ENCODE measurements at regions not wholly inside any gene's neighbourhood (a gene's known extent, or its start where the extent isn't known, plus 50 kb on each side); places are given as distances from the start of the nearest gene placed in this dataset.

DNA sequence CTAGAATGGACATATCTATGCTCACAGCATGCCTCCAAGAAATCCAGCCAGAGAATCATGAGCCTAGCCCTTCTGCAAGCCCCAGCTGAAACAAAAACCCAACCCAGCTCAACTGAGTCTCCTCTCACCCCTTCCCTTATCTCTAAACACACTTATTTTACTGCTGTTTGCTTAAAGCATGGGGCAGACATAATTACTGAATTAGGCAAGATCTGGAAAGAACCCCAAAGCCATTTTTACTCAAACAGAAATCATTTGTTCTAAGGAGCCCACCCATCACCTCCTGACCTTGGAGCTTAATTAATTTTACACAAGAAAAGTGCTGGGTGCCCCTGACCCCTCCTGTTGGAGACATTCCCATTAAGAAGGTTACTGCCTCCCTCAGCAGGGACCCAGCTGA lies 291.6 kb downstream of the MAFB start:
- H3K27ac ChIP-seq: no peak overlapping the region
- no peak for ATAC-seq
- H3K27me3 ChIP-seq: no peaks in the 10 kb centered on the region
- no peak for DNase-seq
- TF ChIP-seq, protein P1, sequence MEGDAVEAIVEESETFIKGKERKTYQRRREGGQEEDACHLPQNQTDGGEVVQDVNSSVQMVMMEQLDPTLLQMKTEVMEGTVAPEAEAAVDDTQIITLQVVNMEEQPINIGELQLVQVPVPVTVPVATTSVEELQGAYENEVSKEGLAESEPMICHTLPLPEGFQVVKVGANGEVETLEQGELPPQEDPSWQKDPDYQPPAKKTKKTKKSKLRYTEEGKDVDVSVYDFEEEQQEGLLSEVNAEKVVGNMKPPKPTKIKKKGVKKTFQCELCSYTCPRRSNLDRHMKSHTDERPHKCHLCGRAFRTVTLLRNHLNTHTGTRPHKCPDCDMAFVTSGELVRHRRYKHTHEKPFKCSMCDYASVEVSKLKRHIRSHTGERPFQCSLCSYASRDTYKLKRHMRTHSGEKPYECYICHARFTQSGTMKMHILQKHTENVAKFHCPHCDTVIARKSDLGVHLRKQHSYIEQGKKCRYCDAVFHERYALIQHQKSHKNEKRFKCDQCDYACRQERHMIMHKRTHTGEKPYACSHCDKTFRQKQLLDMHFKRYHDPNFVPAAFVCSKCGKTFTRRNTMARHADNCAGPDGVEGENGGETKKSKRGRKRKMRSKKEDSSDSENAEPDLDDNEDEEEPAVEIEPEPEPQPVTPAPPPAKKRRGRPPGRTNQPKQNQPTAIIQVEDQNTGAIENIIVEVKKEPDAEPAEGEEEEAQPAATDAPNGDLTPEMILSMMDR (IDR thresholded peaks at IDR 0.05): no peak
- TF ChIP-seq POLR2A (IDR thresholded peaks at IDR 0.05): no peak
- intact Hi-C loops (cut with DNase I): no loop called here
- no peak overlapping the region for H3K4me3 ChIP-seq
- no peaks in the 10 kb centered on the region for H3K36me3 ChIP-seq (replicated peaks in 1 of 2; ENCODE audit: insufficient read depth in 1 of 2, low read depth in 2 of 2)
- no peaks in the 10 kb centered on the region for H3K4me1 ChIP-seq
- H3K9me3 ChIP-seq: no peaks in the 10 kb centered on the region

DNA sequence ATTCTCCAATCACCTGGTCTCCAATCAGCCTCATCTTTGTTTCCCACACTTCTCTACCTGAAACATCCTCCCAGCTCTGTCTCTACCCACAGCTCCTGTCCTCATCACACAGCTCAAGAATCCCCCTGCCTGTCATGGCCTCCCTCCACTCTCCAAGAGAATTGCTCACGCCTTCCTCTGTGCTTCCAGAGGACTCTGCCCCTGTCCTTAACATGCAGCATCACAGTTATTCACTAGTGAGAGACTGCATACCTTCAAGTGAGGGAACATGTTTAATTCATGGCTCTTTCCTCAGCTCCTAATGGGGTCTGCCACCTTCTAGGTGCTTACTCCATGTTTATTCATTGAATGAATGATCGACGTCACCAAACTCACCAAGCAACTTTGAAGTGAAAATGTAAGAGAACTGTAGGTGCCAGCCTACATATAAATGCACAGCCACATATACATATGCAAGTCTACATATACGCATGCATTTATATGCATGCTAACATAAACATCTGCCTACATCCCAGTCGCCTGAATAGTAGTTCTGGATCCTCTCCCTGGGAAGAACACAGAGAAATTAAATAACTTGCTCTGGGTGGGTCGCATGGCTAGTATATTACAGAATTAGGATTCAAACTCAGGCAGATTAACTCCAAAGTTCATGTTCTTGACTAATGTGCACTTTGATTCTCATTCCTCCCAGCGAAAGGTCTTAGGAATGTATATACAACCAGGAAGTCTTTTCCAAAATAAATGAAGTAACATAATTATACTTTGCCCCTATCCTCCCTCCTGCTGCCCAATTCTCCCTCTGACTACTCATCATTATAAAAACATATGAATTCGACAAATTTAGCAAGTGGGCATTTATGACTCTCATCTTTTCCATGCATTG lies 295.6 kb downstream of the MAFB start:
- Histone ChIP-seq H3K27me3 (no peaks in the 10 kb centered on the region), H3K27ac (no peak overlapping the region), H3K4me1 (no peaks in the 10 kb centered on the region), H3K36me3 (replicated peaks in 1 of 2; ENCODE audit: insufficient read depth in 1 of 2, low read depth in 2 of 2) (no peaks in the 10 kb centered on the region), H3K9me3 (no peaks in the 10 kb centered on the region), H3K4me3 (no peak overlapping the region)
- no peak for ATAC-seq
- TF ChIP-seq, protein P1 (IDR thresholded peaks at IDR 0.05): no peak
- no peak for TF ChIP-seq POLR2A (IDR thresholded peaks at IDR 0.05)
- DNase-seq: no peak
- intact Hi-C loops (cut with DNase I): no loop called here
- WGBS, 2 donors: 65% methylated on average over 8 of the region's 8 CpGs

DNA sequence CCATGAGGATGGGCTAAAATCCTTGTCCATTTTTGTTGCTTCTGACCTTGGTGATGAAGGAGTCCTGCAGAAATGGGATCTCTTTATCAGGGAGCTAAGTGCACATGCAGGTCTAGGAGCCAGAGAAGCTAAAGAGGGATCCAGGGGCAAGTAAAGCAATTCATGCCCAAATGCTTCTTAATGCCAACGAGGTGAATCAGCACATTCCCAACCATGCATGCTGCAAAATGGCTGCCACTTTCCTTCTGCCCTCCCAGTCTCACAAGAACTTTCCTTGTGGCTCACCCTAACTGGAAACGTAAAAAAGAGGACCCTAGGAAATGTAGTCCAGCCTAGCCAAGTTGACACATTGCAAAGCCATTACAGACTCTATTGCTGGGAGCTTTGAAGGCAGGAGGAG lies 298.4 kb downstream of the MAFB start:
- H3K4me3 ChIP-seq: no peak overlapping the region
- TF ChIP-seq POLR2A (IDR thresholded peaks at IDR 0.05): no peak
- TF ChIP-seq, protein P1 (IDR thresholded peaks at IDR 0.05): no peak
- no peaks in the 10 kb centered on the region for H3K4me1 ChIP-seq
- 51 to 68% methylated on average over 2 of the region's 2 CpGs for WGBS, 2 donors
- no peak overlapping the region for H3K27ac ChIP-seq
- H3K36me3 ChIP-seq (replicated peaks in 1 of 2; ENCODE audit: insufficient read depth in 1 of 2, low read depth in 2 of 2): no peaks in the 10 kb centered on the region
- ATAC-seq (no peak), DNase-seq (no peak)
- intact Hi-C loops (cut with DNase I): no loop called here
- H3K9me3 ChIP-seq: no peaks in the 10 kb centered on the region
- no peaks in the 10 kb centered on the region for H3K27me3 ChIP-seq

DNA sequence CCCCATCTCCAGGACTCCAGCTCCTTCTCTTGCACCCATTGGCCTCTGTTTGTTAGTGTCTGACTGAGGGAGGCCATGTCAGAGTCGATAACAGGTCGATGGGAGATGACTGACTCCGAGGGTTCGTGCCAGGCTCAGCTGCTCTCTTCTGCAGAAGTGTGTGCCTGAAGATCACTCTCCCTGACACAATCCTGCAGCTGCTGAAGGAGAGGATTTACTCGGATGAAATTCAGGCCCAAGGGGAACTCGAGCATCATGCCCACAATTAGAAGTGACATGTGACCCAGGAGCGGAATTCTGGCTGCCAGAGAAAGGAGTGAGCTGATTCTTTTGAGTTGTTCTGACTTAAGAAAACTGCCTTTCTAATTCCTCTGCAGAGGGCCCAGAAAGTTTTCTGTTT lies 318.2 kb downstream of the MAFB start:
- no peak overlapping the region for H3K27ac ChIP-seq
- H3K9me3 ChIP-seq: no peaks in the 10 kb centered on the region
- H3K27me3 ChIP-seq: no peaks in the 10 kb centered on the region
- WGBS, 2 donors: 46% methylated on average over 7 of the region's 7 CpGs
- TF ChIP-seq, protein P1 (IDR thresholded peaks at IDR 0.05): no peak
- H3K36me3 ChIP-seq (replicated peaks in 1 of 2; ENCODE audit: insufficient read depth in 1 of 2, low read depth in 2 of 2): no peaks in the 10 kb centered on the region
- no peak overlapping the region for H3K4me3 ChIP-seq
- H3K4me1 ChIP-seq: no peaks in the 10 kb centered on the region
- DNase-seq: no peak
- no peak for ATAC-seq
- intact Hi-C loops (cut with DNase I): no loop called here

DNA sequence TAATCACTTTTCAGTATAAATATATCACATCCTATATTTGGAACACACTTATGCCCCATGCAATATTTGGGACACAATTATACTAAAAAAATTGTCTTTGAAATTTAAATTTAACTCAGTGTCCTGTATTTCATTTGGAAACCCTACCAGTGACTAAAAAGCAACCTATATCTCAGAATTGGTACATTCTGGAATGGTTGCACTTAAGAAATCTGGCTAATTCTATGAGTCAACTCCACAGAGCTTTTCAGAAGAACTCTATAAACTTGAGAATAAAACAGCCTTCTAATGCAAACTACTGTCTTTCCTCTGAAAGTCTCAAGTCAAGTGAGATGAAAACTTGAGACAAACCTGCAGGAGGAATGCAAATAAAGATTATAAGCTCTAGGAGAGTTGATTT lies 320.2 kb downstream of the MAFB start:
- TF ChIP-seq, protein P1 (IDR thresholded peaks at IDR 0.05): no peak
- TF ChIP-seq POLR2A (IDR thresholded peaks at IDR 0.05): no peak
- no peaks in the 10 kb centered on the region for H3K27me3 ChIP-seq
- DNase-seq (no peak), ATAC-seq (no peak)
- no peaks in the 10 kb centered on the region for H3K4me1 ChIP-seq
- no peaks in the 10 kb centered on the region for H3K36me3 ChIP-seq (replicated peaks in 1 of 2; ENCODE audit: insufficient read depth in 1 of 2, low read depth in 2 of 2)
- intact Hi-C loops (cut with DNase I): no loop called here
- H3K4me3 ChIP-seq: no peak overlapping the region
- no peaks in the 10 kb centered on the region for H3K9me3 ChIP-seq
- no peak overlapping the region for H3K27ac ChIP-seq

All from body of pancreas (tissue), 4 donors.